GM06990 (cell line): ENCODE measurements at regions not wholly inside any gene's neighbourhood (a gene's known extent, or its start where the extent isn't known, plus 50 kb on each side); places are given as distances from the start of the nearest gene placed in this dataset.

Experiments used
- DNase-seq: peaks from one replicate; pipeline ENCODE4 v3.0.0-alpha.2; 2011; ENCODE audit not compliant: insufficient read length; ENCODE audit errors: extremely low read depth
- H3K27me3 ChIP-seq: replicated peaks from 2 replicates; pipeline ENCODE4 v1.6.0; 2011; ENCODE audit warnings: low read length; ENCODE audit not compliant: control insufficient read depth, insufficient read depth
- H3K36me3 ChIP-seq: 2 replicates; pipeline ENCODE4 v1.5.1; 2011; ENCODE audit warnings: low read length; ENCODE audit not compliant: control insufficient read depth, insufficient read depth
- H3K4me3 ChIP-seq: replicated peaks from 2 replicates; pipeline ENCODE4 v1.5.1; 2011; ENCODE audit warnings: low read depth, mild to moderate bottlenecking, control low read depth, low read length
- CTCF ChIP-seq: IDR thresholded peaks from 2 replicates; pipeline ENCODE4 v1.5.1; 2011; ENCODE audit warnings: low read length, control low read depth, mild to moderate bottlenecking, inconsistent platforms; ENCODE audit not compliant: insufficient read depth, poor library complexity, severe bottlenecking

GRCh38 chr1:191734321-191734720 is 423.9 kb upstream of the RGS18 start:
- Histone ChIP-seq H3K27me3 (no peaks in the 10 kb centered on the region), H3K36me3 (no peaks in the 10 kb centered on the region), H3K4me3 (no peak overlapping the region)
- DNase-seq = no peak
- no peak for TF ChIP-seq CTCF

GRCh38 chr1:191739544-191739943 is 418.7 kb upstream of the RGS18 start:
- no peak overlapping the region for H3K4me3 ChIP-seq
- DNase-seq = no peak
- no peaks in the 10 kb centered on the region for H3K36me3 ChIP-seq
- no peak for TF ChIP-seq CTCF
- H3K27me3 ChIP-seq = no peaks in the 10 kb centered on the region

- Histone ChIP-seq H3K4me3 (no peak overlapping the region), H3K36me3 (no peaks in the 10 kb centered on the region), H3K27me3 (no peaks in the 10 kb centered on the region)
- TF ChIP-seq CTCF = no peak
- DNase-seq = no peak
Observed at GRCh38 chr1:191752342-191752741, 405.9 kb upstream of the RGS18 start.

- no peak overlapping the region for H3K4me3 ChIP-seq
- H3K36me3 ChIP-seq = no peaks in the 10 kb centered on the region
- H3K27me3 ChIP-seq = no peaks in the 10 kb centered on the region
- no peak for DNase-seq
- no peak for TF ChIP-seq CTCF
Observed at GRCh38 chr1:191760016-191760415, 398.2 kb upstream of the RGS18 start.

GRCh38 chr1:191788551-191788950 is 369.7 kb upstream of the RGS18 start:
- no peak for DNase-seq
- Histone ChIP-seq H3K36me3 (no peaks in the 10 kb centered on the region), H3K4me3 (no peak overlapping the region), H3K27me3 (no peaks in the 10 kb centered on the region)
- TF ChIP-seq CTCF = no peak

GRCh38 chr1:191798178-191798577 is 360.1 kb upstream of the RGS18 start:
- DNase-seq = no peak
- H3K27me3 ChIP-seq = no peaks in the 10 kb centered on the region
- H3K4me3 ChIP-seq = no peak overlapping the region
- no peaks in the 10 kb centered on the region for H3K36me3 ChIP-seq
- no peak for TF ChIP-seq CTCF
